NOMO-1 (cell line): ENCODE measurements at regions not wholly inside any gene's neighbourhood (a gene's known extent, or its start where the extent isn't known, plus 50 kb on each side); places are given as distances from the start of the nearest gene placed in this dataset.

Source experiments
- DNase-seq, 2 experiments: peaks; one replicate each; lab custom pipeline; 2025; ENCODE audit not compliant: unreplicated experiment in 2 of 2; lab: John Stamatoyannopoulos, UW

- DNase-seq: no peak
These were observed 192.3 kb upstream of the NSMCE3 start for GRCh38 chr15:29461877-29462276.

GRCh38 chr15:29458361-29458760, 188.7 kb upstream of the NSMCE3 start:
- DNase-seq: no peak

GRCh38 chr15:29457729-29458128, 188.1 kb upstream of the NSMCE3 start:
- DNase-seq: no peak

- no peak for DNase-seq
These were observed 187.3 kb upstream of the NSMCE3 start for GRCh38 chr15:29456964-29457363.

GRCh38 chr15:29456255-29456654, 186.6 kb upstream of the NSMCE3 start:
- DNase-seq: no peak

GRCh38 chr15:29455530-29455929, 185.9 kb upstream of the NSMCE3 start:
- DNase-seq: no peak

GRCh38 chr15:29455055-29455454, 185.4 kb upstream of the NSMCE3 start:
- DNase-seq: no peak

GRCh38 chr15:29454506-29454905, 184.9 kb upstream of the NSMCE3 start:
- DNase-seq: no peak

- no peak for DNase-seq
These were observed 183.5 kb upstream of the NSMCE3 start for GRCh38 chr15:29452881-29453731.

- DNase-seq: no peak
These were observed 181.7 kb upstream of the NSMCE3 start for GRCh38 chr15:29451201-29451781.

- DNase-seq: no peak
These were observed 179.5 kb upstream of the NSMCE3 start for GRCh38 chr15:29449136-29449535.

- DNase-seq: no peak
These were observed 178.7 kb upstream of the NSMCE3 start for GRCh38 chr15:29448320-29448719.

GRCh38 chr15:29446480-29446879, 176.9 kb upstream of the NSMCE3 start:
- no peak for DNase-seq

GRCh38 chr15:29442532-29442931, 172.9 kb upstream of the NSMCE3 start:
- no peak for DNase-seq

- DNase-seq: no peak
These were observed 170.9 kb upstream of the NSMCE3 start for GRCh38 chr15:29440541-29440940.

GRCh38 chr15:29438703-29439055, 169.1 kb upstream of the NSMCE3 start:
- no peak for DNase-seq

- DNase-seq: no peak
These were observed 168.5 kb upstream of the NSMCE3 start for GRCh38 chr15:29437888-29438702.

GRCh38 chr15:29435811-29436210, 166.2 kb upstream of the NSMCE3 start:
- no peak for DNase-seq

GRCh38 chr15:29434280-29434679, 164.7 kb upstream of the NSMCE3 start:
- DNase-seq: no peak

- no peak for DNase-seq
These were observed 164.1 kb upstream of the NSMCE3 start for GRCh38 chr15:29433507-29434248.

GRCh38 chr15:29433050-29433318, 163.4 kb upstream of the NSMCE3 start:
- DNase-seq: no peak
